ENCODE measurements at regions not wholly inside any gene's neighbourhood (a gene's known extent, or its start where the extent isn't known, plus 50 kb on each side); places are given as distances from the start of the nearest gene placed in this dataset.

DNA sequence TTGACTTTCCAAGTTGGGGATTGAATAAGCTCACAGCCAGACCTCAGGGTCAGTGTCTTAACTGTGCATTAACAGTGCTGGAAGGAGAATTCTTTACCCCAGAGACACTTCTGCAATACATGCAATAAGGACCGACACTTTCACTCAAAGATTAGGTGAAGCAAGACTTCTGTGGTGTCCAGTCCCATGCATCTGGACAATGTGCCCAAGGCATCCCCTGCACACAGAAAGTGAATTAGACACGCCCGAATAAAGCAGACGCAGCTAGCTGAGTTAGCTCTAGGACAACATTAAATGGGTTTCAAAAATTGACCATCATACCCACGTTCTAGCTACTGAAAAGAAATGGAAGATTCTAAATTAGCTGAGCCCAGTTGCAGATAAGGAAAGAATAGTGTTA is 223.9 kb upstream of the NR2F2 start:
- intact Hi-C loops (cut with DNase I), result no loop called here
- no peak for DNase-seq
- Histone ChIP-seq H3K4me3 (no peak overlapping the region), H3K27ac (no peak overlapping the region), H3K27me3 (no peaks in the 10 kb centered on the region), H3K36me3 (no peaks in the 10 kb centered on the region), H3K4me1 (no peaks in the 10 kb centered on the region), H3K9me3 (no peaks in the 10 kb centered on the region)
- WGBS, 2 donors, result 77 to 94% methylated on average over 5 of the region's 5 CpGs
- TF ChIP-seq, protein P1, sequence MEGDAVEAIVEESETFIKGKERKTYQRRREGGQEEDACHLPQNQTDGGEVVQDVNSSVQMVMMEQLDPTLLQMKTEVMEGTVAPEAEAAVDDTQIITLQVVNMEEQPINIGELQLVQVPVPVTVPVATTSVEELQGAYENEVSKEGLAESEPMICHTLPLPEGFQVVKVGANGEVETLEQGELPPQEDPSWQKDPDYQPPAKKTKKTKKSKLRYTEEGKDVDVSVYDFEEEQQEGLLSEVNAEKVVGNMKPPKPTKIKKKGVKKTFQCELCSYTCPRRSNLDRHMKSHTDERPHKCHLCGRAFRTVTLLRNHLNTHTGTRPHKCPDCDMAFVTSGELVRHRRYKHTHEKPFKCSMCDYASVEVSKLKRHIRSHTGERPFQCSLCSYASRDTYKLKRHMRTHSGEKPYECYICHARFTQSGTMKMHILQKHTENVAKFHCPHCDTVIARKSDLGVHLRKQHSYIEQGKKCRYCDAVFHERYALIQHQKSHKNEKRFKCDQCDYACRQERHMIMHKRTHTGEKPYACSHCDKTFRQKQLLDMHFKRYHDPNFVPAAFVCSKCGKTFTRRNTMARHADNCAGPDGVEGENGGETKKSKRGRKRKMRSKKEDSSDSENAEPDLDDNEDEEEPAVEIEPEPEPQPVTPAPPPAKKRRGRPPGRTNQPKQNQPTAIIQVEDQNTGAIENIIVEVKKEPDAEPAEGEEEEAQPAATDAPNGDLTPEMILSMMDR (IDR thresholded peaks at IDR 0.05), result no peak
- TF ChIP-seq POLR2A (IDR thresholded peaks at IDR 0.05), result no peak

DNA sequence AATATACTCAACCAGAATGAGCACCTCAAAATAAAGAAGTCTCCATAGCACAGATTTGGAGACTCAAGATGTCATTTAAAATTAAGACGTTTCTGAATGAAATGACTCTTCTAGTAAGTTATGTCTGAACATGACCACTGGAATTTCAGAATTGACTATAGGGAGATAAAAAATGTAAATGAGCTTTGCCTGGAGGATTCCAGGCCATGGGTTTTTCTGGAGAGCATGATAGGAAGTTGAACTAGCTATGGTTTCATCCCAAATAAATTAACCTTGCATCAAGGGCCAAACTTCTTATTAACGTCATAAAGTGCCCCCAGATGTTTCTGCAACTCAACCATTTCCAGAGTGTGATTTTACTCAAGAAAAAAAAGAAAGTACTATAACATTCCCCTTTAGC is 222.6 kb upstream of the NR2F2 start:
- Histone ChIP-seq H3K4me3 (no peak overlapping the region), H3K4me1 (no peaks in the 10 kb centered on the region), H3K27me3 (no peaks in the 10 kb centered on the region), H3K27ac (no peak overlapping the region), H3K36me3 (no peaks in the 10 kb centered on the region), H3K9me3 (no peaks in the 10 kb centered on the region)
- no peak for DNase-seq
- intact Hi-C loops (cut with DNase I), result no loop called here
- TF ChIP-seq, protein P1 (IDR thresholded peaks at IDR 0.05), result no peak
- TF ChIP-seq POLR2A (IDR thresholded peaks at IDR 0.05), result no peak
- WGBS, 2 donors, result 33 to 36% methylated on average over 2 of the region's 2 CpGs

DNA sequence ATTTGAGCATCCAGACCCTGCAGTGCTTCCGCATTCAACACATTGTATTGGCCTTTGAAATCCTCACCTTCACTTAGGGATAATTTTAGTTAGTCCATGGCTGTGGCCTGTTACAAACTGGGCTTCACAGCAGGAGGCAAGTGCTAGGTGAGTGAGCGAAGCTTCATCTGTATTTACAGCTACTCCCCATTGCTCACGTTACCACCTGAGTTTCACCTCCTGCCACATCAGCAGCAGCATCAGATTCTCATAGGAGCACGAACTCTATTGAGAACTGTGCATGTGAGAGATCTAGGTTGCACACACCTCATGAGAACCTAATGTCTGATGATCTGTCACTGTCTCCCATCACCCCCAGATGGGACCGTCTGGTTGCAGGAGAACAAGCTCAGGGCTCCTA is 222.1 kb upstream of the NR2F2 start:
- no peak overlapping the region for H3K27ac ChIP-seq
- DNase-seq, result no peak
- no peaks in the 10 kb centered on the region for H3K4me1 ChIP-seq
- no peak for TF ChIP-seq POLR2A (IDR thresholded peaks at IDR 0.05)
- no peaks in the 10 kb centered on the region for H3K9me3 ChIP-seq
- intact Hi-C loops (cut with DNase I), result no loop called here
- no peak overlapping the region for H3K4me3 ChIP-seq
- no peaks in the 10 kb centered on the region for H3K27me3 ChIP-seq
- H3K36me3 ChIP-seq, result no peaks in the 10 kb centered on the region
- WGBS, 2 donors, result 85 to 90% methylated on average over 4 to 5 of the region's 5 CpGs

DNA sequence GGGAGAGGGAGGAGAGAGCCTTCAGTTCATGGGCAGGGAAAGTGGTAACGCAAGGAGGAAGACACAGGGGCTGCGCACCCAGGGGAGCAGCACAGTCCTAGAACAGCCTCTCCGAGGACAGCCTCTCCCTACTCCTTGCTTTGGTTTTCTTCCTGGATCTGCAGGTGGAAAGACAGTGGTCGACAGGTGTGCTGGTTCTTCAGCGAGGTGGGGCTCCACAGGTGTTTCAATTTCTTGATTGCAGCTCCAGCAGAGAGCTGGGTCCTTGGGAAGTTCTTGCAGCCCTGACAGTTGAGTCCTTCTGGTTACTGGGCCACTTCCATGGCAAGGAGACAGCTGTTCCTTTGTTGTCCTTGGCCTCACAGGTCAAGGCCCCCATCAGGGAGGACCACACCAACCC is 220.7 kb upstream of the NR2F2 start:
- H3K27me3 ChIP-seq, result no peaks in the 10 kb centered on the region
- H3K9me3 ChIP-seq, result no peaks in the 10 kb centered on the region
- H3K4me3 ChIP-seq, result no peak overlapping the region
- intact Hi-C loops (cut with DNase I), result no loop called here
- no peaks in the 10 kb centered on the region for H3K36me3 ChIP-seq
- TF ChIP-seq, protein P1 (IDR thresholded peaks at IDR 0.05), result no peak
- no peak for TF ChIP-seq POLR2A (IDR thresholded peaks at IDR 0.05)
- no peak for DNase-seq
- no peak overlapping the region for H3K27ac ChIP-seq
- WGBS, 2 donors, result 80 to 92% methylated on average over 3 of the region's 5 CpGs
- H3K4me1 ChIP-seq, result no peaks in the 10 kb centered on the region

DNA sequence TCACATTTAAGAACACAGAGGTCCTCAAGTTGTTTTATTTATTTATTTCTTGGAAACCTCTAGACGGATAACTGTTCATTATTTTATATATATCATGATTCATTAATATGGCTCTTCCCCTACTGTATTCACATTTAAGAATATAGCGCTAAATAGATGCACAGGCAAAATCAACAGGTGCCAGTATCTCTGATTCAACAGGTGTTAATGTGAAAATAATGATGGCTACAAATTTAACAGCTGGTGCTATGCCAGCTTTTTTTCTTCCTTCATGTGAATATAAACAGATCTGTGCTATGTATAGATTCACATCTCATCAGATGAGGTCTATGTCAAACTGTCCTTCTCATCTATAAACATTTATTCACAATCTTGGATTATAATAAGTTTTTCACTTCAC is 218.5 kb upstream of the NR2F2 start:
- intact Hi-C loops (cut with DNase I), result no loop called here
- no peak for DNase-seq
- H3K4me1 ChIP-seq, result no peaks in the 10 kb centered on the region
- H3K27ac ChIP-seq, result no peak overlapping the region
- TF ChIP-seq POLR2A (IDR thresholded peaks at IDR 0.05), result no peak
- TF ChIP-seq, protein P1 (IDR thresholded peaks at IDR 0.05), result no peak
- H3K4me3 ChIP-seq, result no peak overlapping the region
- no peaks in the 10 kb centered on the region for H3K36me3 ChIP-seq
- H3K9me3 ChIP-seq, result no peaks in the 10 kb centered on the region
- 82 to 100% methylated on average over 2 of the region's 2 CpGs for WGBS, 2 donors
- no peaks in the 10 kb centered on the region for H3K27me3 ChIP-seq

DNA sequence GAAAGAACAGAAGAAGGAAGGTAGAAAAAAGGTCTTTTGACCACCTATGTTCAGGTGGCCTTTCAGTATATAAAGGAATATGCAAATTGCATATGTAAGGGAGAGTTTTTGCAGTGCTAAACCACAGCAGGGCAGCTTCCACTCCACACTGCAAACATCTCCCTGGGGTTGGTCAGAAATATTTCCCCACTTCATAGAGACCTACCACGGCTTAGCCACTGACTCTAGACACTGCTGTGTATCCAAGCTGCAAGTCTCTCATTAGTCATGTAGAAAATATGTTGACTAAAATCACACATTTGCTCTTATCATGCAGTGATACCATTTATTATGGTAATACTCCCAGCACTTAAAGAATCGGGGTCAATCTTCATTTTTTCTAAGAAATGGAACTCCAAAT is 214.9 kb upstream of the NR2F2 start:
- 59 to 73% methylated on average over 2 of the region's 2 CpGs for WGBS, 2 donors
- Histone ChIP-seq H3K36me3 (no peaks in the 10 kb centered on the region), H3K27me3 (no peaks in the 10 kb centered on the region), H3K9me3 (no peaks in the 10 kb centered on the region), H3K4me3 (no peak overlapping the region), H3K27ac (no peak overlapping the region), H3K4me1 (no peaks in the 10 kb centered on the region)
- DNase-seq, result no peak
- TF ChIP-seq POLR2A (IDR thresholded peaks at IDR 0.05), result no peak
- TF ChIP-seq, protein P1 (IDR thresholded peaks at IDR 0.05), result no peak
- intact Hi-C loops (cut with DNase I), result no loop called here
